GM21390 (cell line): ENCODE measurements at regions not wholly inside any gene's neighbourhood (a gene's known extent, or its start where the extent isn't known, plus 50 kb on each side); places are given as distances from the start of the nearest gene placed in this dataset.

ENCODE experiments used
- ATAC-seq: cut with Tn5 transposase; IDR thresholded peaks from one replicate; pipeline ENCODE4 v1.9.1; 2021; ENCODE audit not compliant: unreplicated experiment

- no peak for ATAC-seq
Measured at GRCh38 chr10:21174715-21175495, 277.8 kb upstream of the NEBL start.

GRCh38 chr10:21173802-21174714 lies 276.9 kb upstream of the NEBL start:
- ATAC-seq, result no peak

- no peak for ATAC-seq
Measured at GRCh38 chr10:21172930-21173801, 276.1 kb upstream of the NEBL start.

DNA sequence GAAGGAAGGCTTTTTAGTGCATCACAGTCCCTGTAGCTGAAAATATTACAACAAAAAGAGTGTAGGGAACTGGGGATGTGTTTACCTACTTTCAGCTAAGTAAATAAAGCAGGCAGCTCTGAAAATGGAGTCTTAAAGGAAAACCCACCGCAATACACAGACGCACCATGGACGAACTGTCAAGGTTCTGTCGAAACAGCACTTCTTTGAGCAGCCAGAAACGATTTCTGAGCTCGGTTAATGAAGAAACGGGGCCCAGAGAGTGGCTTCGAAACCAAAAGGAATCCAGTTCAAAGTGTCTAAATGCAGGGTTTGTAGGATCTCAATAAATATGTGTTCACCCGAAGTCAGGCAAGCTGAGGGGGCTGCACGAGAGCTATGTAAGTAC lies 275.4 kb upstream of the NEBL start:
- ATAC-seq, result no peak

DNA sequence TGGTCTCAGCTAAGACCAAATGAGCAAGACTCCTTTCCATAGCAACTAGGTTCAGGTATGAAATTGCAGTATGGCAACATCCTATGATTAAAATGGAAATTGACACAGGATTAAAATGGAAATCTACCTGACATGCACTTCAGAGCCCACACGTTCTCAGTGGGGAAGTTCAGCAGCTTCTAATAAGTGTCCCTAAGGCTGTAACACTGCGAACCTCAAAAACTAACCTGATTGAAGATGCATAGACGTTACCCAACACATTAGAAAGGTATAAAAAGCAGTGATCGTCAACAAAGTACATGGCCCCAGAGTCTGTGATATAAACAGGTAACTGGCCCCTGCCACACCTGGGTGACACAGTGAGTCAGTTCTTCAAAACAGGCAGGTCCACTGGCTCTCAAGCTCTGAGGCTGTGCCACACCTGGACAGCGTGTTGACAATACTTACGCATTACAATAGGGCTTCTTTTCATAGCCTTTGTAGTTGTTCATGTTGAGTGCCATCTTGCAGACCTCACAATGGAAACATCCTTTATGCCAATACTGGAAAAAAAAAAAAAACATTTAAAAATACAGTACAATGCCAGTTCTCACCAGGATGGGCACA lies 274.9 kb upstream of the NEBL start:
- ATAC-seq, result no peak

- no peak for ATAC-seq
Measured at GRCh38 chr10:21171197-21171935, 274.3 kb upstream of the NEBL start.

- ATAC-seq, result no peak
Measured at GRCh38 chr10:21170216-21170615, 273.1 kb upstream of the NEBL start.

DNA sequence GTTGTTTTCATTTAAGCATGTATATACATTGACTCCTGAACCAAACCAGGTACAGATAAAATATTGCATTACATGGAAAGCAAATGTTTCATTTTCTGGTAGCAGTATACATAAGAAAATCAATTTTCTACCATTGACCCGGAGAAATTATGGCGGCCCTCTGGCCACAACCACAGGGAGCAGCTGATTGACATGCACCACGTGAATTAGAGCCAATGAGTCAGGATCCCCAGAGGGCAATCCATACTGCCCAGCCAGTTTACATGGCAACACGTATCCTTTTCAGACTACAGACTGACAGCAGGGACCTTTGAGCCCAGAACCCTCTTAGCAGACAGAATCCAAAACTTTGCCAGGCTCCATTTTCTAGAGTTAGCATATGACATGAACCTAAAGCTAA lies 272.2 kb upstream of the NEBL start:
- no peak for ATAC-seq

GRCh38 chr10:21167288-21168010 lies 270.3 kb upstream of the NEBL start:
- no peak for ATAC-seq

DNA sequence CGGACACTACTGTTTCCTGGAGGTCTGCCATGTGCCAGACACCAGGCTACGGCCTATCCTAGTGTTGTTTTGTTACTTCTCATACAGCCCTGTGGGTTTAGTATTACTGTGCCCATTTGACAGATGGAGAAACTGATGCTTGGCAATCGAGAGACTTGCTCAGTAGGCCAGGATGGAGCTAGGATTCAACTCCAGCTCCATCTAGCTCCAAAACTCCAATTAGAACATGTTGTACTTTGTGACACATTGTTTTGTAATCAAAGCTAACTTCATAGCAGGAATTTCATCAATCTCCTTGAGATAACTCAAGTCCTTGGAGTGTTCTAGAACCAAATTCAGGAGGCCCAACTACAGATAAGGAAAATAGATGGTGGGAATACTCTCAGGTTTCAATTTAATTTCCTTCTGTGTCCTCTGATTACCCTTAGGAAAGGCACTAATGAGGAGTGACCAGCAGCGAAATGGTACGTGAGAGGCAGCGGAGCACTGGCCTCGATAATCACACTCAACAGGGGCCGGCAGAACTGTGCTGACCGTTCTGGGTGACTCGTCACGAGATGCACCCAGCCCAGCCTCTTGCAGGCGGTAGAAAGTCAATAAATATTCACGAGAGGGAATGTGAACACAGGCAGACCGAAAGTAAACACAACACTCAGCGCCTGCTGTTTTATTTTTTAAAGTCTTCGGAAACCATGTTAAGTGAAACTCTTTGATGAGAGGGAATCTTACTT lies 269.6 kb upstream of the NEBL start:
- ATAC-seq, result no peak

DNA sequence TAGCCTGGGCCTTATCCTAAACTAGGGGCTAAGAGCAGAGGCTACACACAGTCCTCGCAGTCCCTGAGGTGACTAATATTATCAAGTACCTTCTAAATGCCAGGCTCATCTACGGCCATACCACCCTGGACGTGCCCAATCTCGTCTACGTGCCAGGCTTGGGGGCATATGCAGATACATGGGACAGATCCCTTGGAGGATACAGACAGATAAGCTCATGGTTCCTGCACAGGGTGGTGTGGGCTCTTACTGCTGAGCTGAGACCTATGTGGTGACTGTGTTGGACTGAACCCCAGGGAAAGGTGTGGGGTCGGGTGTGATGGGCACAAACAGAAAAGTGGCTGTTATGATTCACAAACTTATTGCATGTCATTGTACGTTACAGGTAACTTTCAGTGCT lies 268.4 kb upstream of the NEBL start:
- ATAC-seq, result no peak

- no peak for ATAC-seq
Measured at GRCh38 chr10:21164687-21165086, 267.6 kb upstream of the NEBL start.

GRCh38 chr10:21162948-21163347 lies 265.8 kb upstream of the NEBL start:
- no peak for ATAC-seq

DNA sequence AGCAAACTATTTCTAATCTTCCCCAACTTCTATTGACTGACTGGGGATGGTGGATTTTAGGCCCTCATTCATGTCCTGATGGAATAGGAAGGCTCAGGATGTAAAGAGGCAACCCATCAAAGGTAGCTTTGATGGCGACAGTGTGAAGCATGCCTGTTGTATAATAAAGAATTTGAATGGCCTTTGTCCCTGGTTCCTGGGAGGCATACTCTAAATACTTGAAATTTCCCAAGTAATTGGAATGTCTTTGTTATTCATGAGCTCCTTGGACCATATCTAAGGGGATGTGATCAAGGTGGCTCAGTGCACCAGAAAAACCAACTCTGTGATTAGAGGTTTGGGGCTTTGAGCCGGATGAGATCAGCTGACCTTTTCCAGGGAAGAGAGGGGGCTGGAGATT lies 264.5 kb upstream of the NEBL start:
- no peak for ATAC-seq

GRCh38 chr10:21161090-21161625 lies 264.0 kb upstream of the NEBL start:
- ATAC-seq, result no peak

- no peak for ATAC-seq
Measured at GRCh38 chr10:21160116-21160515, 263.0 kb upstream of the NEBL start.

DNA sequence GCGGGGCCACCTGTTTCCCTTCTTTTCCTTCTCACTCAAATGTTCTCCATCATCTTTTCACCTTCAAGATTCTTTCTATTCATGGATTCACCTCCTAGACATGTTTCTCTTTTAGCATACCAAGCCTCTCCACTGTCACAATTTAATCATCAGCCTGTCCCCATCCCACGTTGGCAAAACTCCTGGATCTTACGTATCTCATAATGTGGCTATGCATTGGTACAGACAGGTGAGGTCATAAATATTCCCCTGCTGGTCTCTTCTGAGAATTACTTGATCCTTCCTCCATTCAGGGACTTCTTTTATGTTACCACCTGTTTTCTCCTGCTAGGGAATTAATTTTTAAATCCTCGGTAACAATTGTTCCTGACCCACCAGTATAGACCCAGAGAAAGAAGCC lies 262.6 kb upstream of the NEBL start:
- ATAC-seq, result no peak

DNA sequence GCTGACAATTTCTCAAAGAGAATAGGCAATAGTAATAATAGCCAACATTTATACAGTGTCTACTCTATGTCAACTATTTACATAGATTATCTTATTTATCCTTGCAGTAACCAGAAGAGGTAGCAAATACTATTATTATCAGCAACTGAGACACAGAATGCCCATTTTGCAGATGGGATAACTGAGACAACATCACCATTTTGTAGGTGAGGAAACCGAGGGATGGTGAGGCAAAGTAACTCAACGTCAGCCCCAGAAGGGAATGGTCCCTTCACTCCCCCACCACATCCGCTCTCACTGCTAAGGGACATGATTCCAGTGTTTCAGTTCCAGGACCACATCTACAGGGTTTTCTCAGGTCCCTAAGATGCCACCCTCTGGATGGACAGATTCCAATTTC lies 261.2 kb upstream of the NEBL start:
- ATAC-seq, result no peak

- ATAC-seq, result no peak
Measured at GRCh38 chr10:21157664-21158063, 260.6 kb upstream of the NEBL start.
